Neural progenitor cell (in vitro differentiated cells): ENCODE measurements at regions not wholly inside any gene's neighbourhood (a gene's known extent, or its start where the extent isn't known, plus 50 kb on each side); places are given as distances from the start of the nearest gene placed in this dataset.

Experiments
- CTCF ChIP-seq: fragments of 200-600 bp; sonication (generic); IDR thresholded peaks from 2 replicates; pipeline ENCODE4 v1.5.1; 2017; ENCODE audit warnings: antibody characterized with exemption, mild to moderate bottlenecking
- EZH2 ChIP-seq: fragments of 200-600 bp; sonication (generic); IDR thresholded peaks from 2 replicates; pipeline ENCODE4 v1.6.1; 2017; ENCODE audit warnings: antibody characterized with exemption, mild to moderate bottlenecking, moderate library complexity
- EZH2phosphoT487 ChIP-seq: fragments of 200-600 bp; sonication (generic); IDR thresholded peaks from 2 replicates; pipeline ENCODE4 v1.6.1; 2017; ENCODE audit warnings: antibody characterized with exemption

DNA sequence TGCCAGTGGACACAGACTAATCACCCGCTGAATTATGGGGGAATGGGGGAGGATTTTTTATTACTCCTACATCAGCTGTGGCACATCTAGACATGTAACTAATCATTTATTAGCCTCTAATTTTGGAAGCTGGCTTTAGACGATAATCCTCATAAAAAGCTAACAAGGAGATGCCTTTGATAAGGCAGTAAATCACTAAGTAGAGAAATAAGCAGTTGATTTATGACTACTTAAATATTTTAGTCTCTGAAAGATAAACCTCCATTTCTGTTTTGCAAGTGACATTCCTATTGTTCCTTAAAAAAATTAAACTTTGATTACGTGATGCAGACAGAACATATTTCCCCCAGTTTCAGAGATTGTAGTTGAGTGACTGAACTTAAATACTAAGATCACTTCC lies 206.4 kb upstream of the CDKN2B start:
- TF ChIP-seq CTCF = no peak
- TF ChIP-seq EZH2 = no peak
- TF ChIP-seq EZH2phosphoT487 = no peak
